Ramos (cell line): ENCODE measurements at regions not wholly inside any gene's neighbourhood (a gene's known extent, or its start where the extent isn't known, plus 50 kb on each side); places are given as distances from the start of the nearest gene placed in this dataset.

ENCODE experiments used
- in situ Hi-C: fragments of 300-500 bp; cut with MboI; formaldehyde crosslinking; loops from one replicate; pipeline ENCODE4 v1.14.3; 2022; ENCODE audit warnings: low sequenced_read_pairs; ENCODE audit not compliant: unreplicated experiment

DNA sequence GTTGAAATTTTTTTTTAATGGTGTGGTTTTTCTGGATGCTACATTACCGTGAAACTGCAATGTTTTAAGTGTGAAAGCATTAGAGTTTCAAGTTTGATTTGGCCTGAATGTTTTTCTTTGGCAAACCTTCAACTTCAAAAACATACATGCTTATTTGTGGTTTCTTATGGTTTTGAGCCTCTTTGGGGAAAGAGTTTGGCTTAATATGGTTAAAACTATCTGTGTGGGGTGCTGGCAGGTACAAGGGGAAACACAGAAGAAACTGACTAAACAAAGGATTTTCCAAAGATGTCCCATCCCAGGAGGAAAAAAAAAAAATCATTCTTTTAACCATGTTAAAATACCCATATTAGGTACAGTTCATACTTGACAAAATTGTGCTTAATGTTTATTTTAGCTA, 121.1 kb downstream of the HGF start:
- in situ Hi-C loops = no loop called here

DNA sequence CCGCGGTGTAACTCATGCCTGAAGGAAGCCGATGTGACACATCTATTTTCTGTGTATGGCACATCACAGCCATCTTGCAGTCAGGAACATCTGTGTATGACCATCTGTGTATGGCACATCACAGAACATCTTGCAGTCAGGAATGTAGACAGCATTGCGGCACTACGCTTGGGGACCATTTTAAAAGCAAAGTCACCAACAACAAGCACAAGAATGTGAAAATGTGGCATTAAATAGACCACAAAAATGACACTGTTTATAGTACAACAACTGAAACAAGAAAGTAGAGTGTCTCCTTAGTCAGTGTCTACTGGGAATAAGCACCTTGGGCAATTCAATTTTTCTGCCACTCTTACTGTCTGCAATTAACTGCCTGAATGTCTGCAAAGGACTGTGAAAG, 124.4 kb downstream of the HGF start:
- in situ Hi-C loops = no loop called here

DNA sequence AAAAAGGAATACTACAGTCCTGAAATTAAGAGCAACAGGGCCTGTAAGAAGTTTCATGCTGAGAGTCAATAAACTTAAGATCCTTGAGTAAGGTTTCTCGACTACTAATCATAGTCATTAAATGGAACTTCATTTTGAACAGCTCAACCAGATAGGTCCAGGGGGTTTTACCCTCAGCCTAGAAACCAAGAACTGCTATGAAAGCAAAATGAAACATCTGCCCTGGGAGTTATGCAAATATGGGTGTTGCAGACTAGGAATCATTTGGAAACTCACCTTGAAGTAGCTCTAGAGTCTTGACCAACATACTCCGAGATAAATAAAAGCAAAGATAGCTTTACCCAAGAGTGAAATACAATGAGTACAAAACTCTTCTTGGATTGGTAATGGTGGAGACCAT, 128.0 kb downstream of the HGF start:
- in situ Hi-C loops = no loop called here

GRCh38 chr7:81638198-81638597, 131.6 kb downstream of the HGF start:
- in situ Hi-C loops = no loop called here

DNA sequence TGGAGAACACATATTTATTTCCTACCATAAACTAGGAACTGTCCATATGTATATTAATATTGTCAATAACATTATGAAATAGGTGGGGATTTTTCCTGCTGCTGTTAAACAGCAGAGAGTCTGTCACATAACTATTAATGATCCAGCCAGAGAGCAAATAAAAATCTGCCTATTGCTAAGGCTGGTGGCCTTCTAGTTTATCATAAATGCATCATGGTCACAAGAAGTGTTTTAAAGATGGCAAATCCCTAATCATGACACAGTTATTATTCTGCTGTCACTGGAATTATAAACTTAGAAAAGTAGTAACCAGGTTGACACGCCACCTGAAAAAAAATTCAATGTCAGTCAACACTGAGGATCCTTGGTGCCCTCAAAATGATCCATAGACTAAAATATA, 132.3 kb downstream of the HGF start:
- in situ Hi-C loops = no loop called here

- in situ Hi-C loops = no loop called here
Observed at GRCh38 chr7:81632418-81632817, 137.4 kb downstream of the HGF start.

DNA sequence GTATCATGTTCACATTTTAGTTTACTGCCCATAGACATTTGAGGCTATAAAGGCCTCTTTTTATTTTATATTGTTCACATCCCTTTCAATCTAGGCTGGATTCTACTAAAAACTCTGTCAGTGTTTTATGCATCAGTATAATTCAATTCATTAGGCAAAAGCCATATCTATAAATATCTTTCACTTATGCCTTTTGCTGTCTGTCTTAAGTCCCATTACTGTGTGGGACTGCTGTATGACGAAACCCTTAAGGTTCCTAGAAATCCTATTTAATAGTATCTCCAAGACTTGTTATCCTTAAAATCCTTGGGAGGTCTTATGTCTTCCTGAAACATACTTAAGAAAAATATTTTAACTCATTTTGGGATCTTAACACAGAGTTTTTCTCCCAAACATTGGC, 139.2 kb downstream of the HGF start:
- in situ Hi-C loops = no loop called here

- in situ Hi-C loops = no loop called here
Observed at GRCh38 chr7:81629702-81630101, 140.1 kb downstream of the HGF start.

GRCh38 chr7:81628951-81629350, 140.9 kb downstream of the HGF start:
- in situ Hi-C loops = no loop called here

DNA sequence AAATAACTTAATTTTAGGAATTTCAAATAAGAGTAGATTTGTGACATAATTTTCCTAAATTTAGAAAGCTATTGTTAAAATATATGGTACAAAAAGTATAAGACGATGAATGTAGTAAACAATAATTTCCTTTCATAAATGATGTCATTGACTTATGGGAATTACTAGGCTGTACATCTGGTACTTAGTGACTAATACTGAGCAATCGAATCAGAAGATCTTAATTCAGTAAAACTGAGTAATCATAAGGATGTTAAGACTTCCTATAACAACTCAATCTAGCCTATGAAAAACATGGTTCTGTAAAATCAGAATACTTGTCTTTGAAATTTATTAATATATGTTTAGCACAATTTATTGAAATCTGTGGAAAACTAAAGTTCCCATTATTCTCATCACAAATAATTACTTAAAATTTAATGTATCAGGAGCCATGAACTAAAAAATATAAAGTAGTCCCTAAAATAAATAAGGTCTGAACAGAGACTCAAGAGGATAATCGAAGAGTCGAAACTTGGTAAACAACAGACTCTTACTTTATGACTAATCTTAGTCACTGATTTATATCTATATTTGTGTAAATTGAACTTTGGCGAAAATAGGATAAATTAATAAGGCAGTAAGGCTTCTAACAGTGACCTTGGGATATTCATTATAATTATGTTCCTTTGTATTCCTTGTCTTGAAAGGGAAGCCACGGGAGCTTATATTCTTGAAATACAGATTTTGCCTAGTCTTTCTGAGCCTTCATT, 142.1 kb downstream of the HGF start:
- in situ Hi-C loops = no loop called here

DNA sequence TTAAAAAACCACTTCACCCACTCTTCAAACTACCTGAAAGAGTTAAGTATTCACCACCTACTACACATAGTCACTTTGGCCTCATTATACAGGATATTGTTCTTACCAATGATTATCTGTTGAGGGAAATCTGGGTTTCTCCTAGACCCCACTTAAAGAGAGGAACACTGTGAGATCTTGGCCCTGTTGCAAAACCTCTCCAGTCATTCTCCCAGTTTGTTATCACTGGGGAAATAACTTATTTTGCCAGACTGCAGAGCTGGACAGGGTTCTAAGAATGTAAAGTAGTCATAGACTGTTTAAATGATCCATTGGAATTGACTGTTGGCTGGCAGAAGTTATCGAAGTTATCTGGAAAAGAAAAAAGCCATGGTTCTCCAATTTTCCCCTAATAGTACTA, 143.8 kb downstream of the HGF start:
- in situ Hi-C loops = no loop called here

- in situ Hi-C loops = no loop called here
Observed at GRCh38 chr7:81624650-81625631, 144.9 kb downstream of the HGF start.

DNA sequence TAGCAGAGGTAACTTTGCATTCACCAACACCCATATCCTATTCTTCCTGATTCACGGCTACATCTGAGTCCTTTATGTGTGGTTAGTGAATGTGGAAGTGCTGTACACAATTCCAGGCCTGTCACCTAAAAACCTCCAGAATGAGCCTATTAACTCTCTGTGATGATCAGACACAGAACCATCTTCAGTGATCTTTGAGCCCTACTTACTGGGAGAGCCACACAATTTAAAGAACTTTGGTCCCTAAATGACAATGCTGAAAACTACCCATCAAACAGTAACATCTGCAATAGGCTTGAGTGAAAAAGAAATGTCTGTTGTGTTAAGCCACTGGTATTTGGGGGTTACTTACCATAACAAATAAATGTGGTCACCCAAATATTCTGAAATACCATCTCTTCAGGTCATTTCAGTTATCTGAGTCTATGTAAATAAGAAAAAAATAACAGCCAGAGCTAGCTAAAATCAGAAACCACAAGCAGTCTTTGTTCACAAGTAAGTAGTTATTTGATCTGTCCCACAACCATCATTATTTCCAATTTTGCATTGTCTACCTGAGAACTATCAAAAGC, 145.7 kb downstream of the HGF start:
- in situ Hi-C loops = no loop called here

- in situ Hi-C loops = no loop called here
Observed at GRCh38 chr7:81623251-81623855, 146.5 kb downstream of the HGF start.

DNA sequence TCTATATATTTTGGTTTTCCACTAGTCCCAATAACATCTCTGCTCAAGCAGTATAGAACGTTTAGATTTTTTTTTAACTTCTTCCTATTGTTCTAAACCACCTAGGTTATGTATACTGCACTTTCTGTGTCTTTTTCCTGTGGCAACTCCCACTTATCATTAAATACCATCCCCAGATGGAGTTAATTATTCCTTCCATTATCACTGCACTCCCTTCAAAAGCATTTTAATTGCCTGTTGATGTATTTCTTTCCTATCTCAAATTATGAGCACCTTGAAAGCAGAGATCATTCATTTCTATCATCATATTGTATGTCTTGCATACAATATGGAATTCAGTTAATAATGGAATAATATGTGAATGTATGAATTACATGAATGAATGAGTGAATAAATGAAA, 148.0 kb downstream of the HGF start:
- in situ Hi-C loops = no loop called here

DNA sequence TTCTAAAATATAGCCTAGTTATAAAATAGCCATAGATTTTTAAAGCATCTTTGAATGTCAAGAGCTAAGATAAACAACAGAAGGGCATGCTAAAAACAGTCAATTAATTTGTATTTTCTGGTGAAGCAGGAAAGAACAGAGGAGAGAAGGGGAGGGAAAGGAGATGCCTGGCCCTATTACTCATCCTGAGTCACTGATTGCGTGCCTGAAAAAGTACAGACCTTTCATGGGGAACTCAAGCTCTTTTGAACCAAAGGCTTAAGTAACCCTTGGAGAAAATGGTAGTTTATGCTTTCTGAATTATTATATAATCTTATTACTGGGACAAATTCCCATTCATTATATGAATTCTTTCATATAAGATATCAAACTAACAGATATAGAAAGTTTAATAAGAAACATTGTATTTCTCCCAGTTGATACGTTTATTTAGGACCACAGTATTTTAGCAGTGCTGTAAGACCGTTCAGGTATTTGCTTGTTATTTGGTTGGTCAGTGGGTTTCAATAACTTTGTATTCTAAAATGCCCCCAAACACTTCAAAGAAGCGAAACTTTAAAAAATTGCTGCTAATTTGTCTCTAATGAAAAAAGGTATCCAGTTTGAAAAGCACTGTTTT, 151.3 kb downstream of the HGF start:
- in situ Hi-C loops = no loop called here

DNA sequence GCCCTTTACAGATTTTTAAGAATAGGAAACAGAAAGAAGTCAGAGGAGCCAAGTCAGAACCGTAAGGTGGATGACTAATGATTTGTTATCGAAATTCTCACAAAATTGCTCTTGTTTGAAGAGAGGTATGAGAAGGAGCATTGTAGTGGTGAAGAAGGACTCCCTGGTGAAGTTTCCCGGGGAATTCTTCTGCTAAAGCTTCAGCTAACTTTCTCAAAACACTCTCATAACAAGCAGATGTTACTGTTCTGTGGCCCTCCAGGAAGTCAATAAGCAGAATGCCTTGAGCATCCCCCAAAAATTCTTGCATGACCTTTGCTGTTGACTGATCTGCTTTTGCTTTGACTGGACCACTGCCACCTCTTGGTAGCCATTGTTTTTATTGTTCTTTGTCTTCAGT, 152.9 kb downstream of the HGF start:
- in situ Hi-C loops = no loop called here

DNA sequence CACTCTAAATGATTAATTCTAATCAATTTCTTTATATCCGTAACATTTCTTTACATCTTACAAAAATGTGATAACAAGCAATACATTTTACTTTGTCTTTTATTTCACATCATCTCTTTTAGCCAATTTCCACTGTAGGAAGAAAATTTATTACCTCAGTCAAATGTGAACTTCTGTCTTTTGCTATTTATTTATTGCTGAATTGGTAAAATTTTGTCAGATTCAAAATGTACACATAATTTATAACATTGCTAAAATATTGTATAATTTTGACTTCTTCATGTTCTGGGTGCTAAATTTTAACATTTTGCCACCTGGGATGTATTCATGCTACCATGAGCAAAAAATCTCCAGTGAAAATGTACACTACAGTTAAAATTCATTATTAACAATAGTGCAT, 158.0 kb downstream of the HGF start:
- in situ Hi-C loops = no loop called here

GRCh38 chr7:81611040-81611439, 158.8 kb downstream of the HGF start:
- in situ Hi-C loops = no loop called here

DNA sequence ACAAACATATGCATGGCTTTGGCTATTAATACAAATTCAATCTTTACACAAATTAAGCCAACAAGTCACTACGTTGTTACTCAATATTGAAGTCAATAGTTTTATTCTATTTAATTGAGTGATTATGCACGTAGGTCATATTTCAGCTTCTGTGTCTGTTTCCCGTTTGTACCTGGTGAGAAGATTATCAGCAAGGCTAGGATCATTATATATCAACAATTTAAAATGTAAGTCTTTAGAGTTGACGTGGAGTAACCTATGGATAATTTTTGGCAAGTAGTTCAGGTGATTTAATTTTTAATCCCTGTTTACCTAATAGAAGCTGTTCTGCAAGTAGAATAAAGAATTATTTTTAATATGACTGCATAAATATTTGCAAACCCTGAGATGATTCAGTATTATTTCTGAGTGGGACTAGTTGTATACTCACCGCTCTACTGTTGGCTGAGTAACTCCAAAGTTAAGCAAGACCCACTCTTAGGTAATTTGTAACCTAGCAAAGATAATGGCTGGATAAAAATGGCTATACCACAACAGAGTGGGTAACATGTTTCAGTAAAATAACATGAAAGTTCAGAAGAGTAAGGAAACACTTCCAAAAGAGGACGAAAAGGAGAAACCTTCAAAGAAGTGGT, 161.0 kb downstream of the HGF start:
- in situ Hi-C loops = no loop called here
